ENCODE measurements at regions not wholly inside any gene's neighbourhood (a gene's known extent, or its start where the extent isn't known, plus 50 kb on each side); places are given as distances from the start of the nearest gene placed in this dataset.

- H3K9ac ChIP-seq (ENCODE audit: insufficient read depth, low read length, poor library complexity, severe bottlenecking): no peak overlapping the region
- H2AFZ ChIP-seq (ENCODE audit: insufficient read depth, low read depth, low read length, poor library complexity, severe bottlenecking): no peak overlapping the region
- Mint-ChIP-seq H3K4me1 (no peaks in the 10 kb centered on the region), H3K9me3 (peaks cover 0 to 4% (median 2%) of the 10 kb centered on the region in 7 donors), H3K27me3 (ENCODE audit: low read depth in 3 of 3) (peaks cover 0 to 2% (median 0%) of the 10 kb centered on the region in 3 donors), H3K27ac (no peak overlapping the region), H3K36me3 (no peaks in the 10 kb centered on the region), H3K4me3 (no peak overlapping the region)
- H3K9me3 ChIP-seq (replicated peaks in 1 of 2; ENCODE audit: control insufficient read depth in 1 of 2, insufficient read depth in 1 of 2, low read length in 2 of 2): no peaks in the 10 kb centered on the region
- H3K4me1 ChIP-seq (ENCODE audit: control insufficient read depth in 1 of 2, insufficient read depth in 2 of 2, low read length in 2 of 2): no peaks in the 10 kb centered on the region
- no peaks in the 10 kb centered on the region for H3K79me2 ChIP-seq (ENCODE audit: insufficient read depth, low read length)
- no peak overlapping the region for H3K4me3 ChIP-seq (replicated peaks in 1 of 3; ENCODE audit: low read depth in 2 of 3, low read length in 3 of 3)
- H3K36me3 ChIP-seq (replicated peaks in 1 of 2; ENCODE audit: control insufficient read depth in 1 of 2, insufficient read depth in 2 of 2, low read length in 2 of 2): no peaks in the 10 kb centered on the region
- DNase-seq: no peak
- H3K4me2 ChIP-seq (replicated peaks; ENCODE audit: extremely low read depth, low read length, poor library complexity, severe bottlenecking): no peak overlapping the region
- no peak overlapping the region for H3K27ac ChIP-seq (ENCODE audit: low read depth in 1 of 2, low read length in 2 of 2)
- intact Hi-C loops (cut with micrococcal nuclease): no loop called here
- H4K20me1 ChIP-seq (ENCODE audit: insufficient read depth, low read length): no peaks in the 10 kb centered on the region
- no peaks in the 10 kb centered on the region for H3K27me3 ChIP-seq (ENCODE audit: control insufficient read depth in 2 of 2, insufficient read depth in 2 of 2, low read length in 2 of 2)
- TF ChIP-seq, protein P1, sequence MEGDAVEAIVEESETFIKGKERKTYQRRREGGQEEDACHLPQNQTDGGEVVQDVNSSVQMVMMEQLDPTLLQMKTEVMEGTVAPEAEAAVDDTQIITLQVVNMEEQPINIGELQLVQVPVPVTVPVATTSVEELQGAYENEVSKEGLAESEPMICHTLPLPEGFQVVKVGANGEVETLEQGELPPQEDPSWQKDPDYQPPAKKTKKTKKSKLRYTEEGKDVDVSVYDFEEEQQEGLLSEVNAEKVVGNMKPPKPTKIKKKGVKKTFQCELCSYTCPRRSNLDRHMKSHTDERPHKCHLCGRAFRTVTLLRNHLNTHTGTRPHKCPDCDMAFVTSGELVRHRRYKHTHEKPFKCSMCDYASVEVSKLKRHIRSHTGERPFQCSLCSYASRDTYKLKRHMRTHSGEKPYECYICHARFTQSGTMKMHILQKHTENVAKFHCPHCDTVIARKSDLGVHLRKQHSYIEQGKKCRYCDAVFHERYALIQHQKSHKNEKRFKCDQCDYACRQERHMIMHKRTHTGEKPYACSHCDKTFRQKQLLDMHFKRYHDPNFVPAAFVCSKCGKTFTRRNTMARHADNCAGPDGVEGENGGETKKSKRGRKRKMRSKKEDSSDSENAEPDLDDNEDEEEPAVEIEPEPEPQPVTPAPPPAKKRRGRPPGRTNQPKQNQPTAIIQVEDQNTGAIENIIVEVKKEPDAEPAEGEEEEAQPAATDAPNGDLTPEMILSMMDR (IDR thresholded peaks at IDR 0.05): no peak
- no CpG with 5 or more reads among the region's 1 CpG for WGBS (ENCODE audit: insufficient coverage)
These were observed 885.7 kb upstream of the RAG2 start for GRCh38 chr11:37483761-37484160.

DNA sequence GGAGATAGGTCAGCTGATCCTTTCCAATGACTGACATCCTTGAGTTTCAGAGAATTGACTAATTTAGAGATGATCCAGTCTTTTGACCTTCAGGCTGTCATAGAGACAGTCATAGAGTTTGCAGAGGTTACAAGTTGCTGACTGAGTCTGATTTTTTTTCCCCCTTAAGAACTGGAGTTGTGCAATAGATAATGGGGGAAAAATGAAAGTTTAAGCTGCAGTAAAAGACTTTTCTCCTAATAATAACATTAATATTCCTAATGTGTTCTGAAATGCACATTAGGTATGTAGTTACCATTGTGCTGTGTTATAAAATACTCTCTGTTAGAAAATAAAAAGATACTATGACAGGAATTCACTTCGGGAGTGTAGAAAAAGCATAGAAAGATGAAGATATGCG is 876.9 kb upstream of the RAG2 start:
- H3K4me3 ChIP-seq (replicated peaks in 1 of 3; ENCODE audit: low read depth in 2 of 3, low read length in 3 of 3): no peak overlapping the region
- WGBS (ENCODE audit: insufficient coverage): no CpG with 5 or more reads among the region's 2 CpGs
- TF ChIP-seq, protein P1 (IDR thresholded peaks at IDR 0.05): no peak

More for the DNA sequence above, 876.9 kb upstream of the RAG2 start:
- Histone ChIP-seq H3K27ac (ENCODE audit: low read depth in 1 of 2, low read length in 2 of 2) (no peak overlapping the region), H4K20me1 (ENCODE audit: insufficient read depth, low read length) (no peaks in the 10 kb centered on the region), H2AFZ (ENCODE audit: insufficient read depth, low read depth, low read length, poor library complexity, severe bottlenecking) (no peak overlapping the region), H3K36me3 (replicated peaks in 1 of 2; ENCODE audit: control insufficient read depth in 1 of 2, insufficient read depth in 2 of 2, low read length in 2 of 2) (no peaks in the 10 kb centered on the region), H3K4me2 (replicated peaks; ENCODE audit: extremely low read depth, low read length, poor library complexity, severe bottlenecking) (no peak overlapping the region), H3K79me2 (ENCODE audit: insufficient read depth, low read length) (no peaks in the 10 kb centered on the region), H3K4me1 (ENCODE audit: control insufficient read depth in 1 of 2, insufficient read depth in 2 of 2, low read length in 2 of 2) (no peaks in the 10 kb centered on the region), H3K27me3 (ENCODE audit: control insufficient read depth in 2 of 2, insufficient read depth in 2 of 2, low read length in 2 of 2) (no peaks in the 10 kb centered on the region), H3K9ac (ENCODE audit: insufficient read depth, low read length, poor library complexity, severe bottlenecking) (no peak overlapping the region), H3K9me3 (replicated peaks in 1 of 2; ENCODE audit: control insufficient read depth in 1 of 2, insufficient read depth in 1 of 2, low read length in 2 of 2) (peaks cover 0 to 6% of the 10 kb centered on the region in 2 donors)
- no peaks in the 10 kb centered on the region for H3K4me1 Mint-ChIP-seq
- no peak for DNase-seq
- intact Hi-C loops (cut with micrococcal nuclease): no loop called here
- no peaks in the 10 kb centered on the region for H3K27me3 Mint-ChIP-seq (ENCODE audit: low read depth in 3 of 3)
- no peaks in the 10 kb centered on the region for H3K36me3 Mint-ChIP-seq
- peaks cover 0 to 7% (median 4%) of the 10 kb centered on the region in 7 donors for H3K9me3 Mint-ChIP-seq
- H3K27ac Mint-ChIP-seq: no peak overlapping the region
- no peak overlapping the region for H3K4me3 Mint-ChIP-seq
